Esophagus muscularis mucosa (tissue), 4 donors: ENCODE measurements at regions not wholly inside any gene's neighbourhood (a gene's known extent, or its start where the extent isn't known, plus 50 kb on each side); places are given as distances from the start of the nearest gene placed in this dataset.

Source experiments
- EP300 ChIP-seq: sonication (generic); formaldehyde crosslinking; IDR thresholded peaks from one replicate; pipeline ENCODE4 v1.6.1; 2017; ENCODE audit warnings: antibody characterized with exemption
- POLR2A ChIP-seq: fragments of 450-650 bp; IDR thresholded peaks from one replicate; pipeline ENCODE4 v1.6.1; 2017; ENCODE audit warnings: antibody characterized with exemption, moderate library complexity, mild to moderate bottlenecking, low read depth
- POLR2AphosphoS5 ChIP-seq, 2 donors: sonication (generic); formaldehyde crosslinking; IDR thresholded peaks; one replicate each; pipeline ENCODE4 v1.6.1; 2017; ENCODE audit warnings: antibody characterized with exemption in 2 of 2
- TF ChIP-seq, protein P1 (sequence below), 3 experiments: fragments of 200-600 bp in 2 of 3; fragments of 450-650 bp in 1 of 3; sonication (generic) in 2 of 3; IDR thresholded peaks; one replicate each; pipeline ENCODE4 v1.5.1; 2017 to 2019; ENCODE audit warnings: antibody characterized with exemption in 3 of 3, mild to moderate bottlenecking in 2 of 3, moderate library complexity in 1 of 3

DNA sequence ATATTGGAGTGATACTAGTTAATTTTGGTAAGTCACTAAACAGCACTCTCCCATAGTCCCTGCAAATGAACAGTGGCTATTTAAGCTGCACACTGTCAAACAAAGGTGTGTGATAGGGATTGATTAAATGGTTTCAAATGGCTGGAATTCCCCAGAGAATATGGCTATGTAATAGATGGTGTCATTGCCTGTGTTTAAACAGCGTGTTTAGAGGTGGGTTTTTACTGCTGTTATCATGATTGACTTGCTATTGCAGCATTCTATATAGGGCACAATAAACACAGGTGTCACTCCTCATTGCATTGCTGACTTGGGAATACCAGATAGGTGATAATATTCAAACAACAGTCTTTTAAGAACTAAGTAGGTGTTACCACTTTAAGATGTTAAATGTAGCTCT, 171.7 kb upstream of the MAN1A1 start:
- TF ChIP-seq, protein P1, sequence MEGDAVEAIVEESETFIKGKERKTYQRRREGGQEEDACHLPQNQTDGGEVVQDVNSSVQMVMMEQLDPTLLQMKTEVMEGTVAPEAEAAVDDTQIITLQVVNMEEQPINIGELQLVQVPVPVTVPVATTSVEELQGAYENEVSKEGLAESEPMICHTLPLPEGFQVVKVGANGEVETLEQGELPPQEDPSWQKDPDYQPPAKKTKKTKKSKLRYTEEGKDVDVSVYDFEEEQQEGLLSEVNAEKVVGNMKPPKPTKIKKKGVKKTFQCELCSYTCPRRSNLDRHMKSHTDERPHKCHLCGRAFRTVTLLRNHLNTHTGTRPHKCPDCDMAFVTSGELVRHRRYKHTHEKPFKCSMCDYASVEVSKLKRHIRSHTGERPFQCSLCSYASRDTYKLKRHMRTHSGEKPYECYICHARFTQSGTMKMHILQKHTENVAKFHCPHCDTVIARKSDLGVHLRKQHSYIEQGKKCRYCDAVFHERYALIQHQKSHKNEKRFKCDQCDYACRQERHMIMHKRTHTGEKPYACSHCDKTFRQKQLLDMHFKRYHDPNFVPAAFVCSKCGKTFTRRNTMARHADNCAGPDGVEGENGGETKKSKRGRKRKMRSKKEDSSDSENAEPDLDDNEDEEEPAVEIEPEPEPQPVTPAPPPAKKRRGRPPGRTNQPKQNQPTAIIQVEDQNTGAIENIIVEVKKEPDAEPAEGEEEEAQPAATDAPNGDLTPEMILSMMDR (IDR thresholded peaks at IDR 0.05) = no peak
- TF ChIP-seq POLR2A = no peak
- TF ChIP-seq EP300 = no peak
- TF ChIP-seq POLR2AphosphoS5 (IDR thresholded peaks at IDR 0.05) = no peak
